ENCODE measurements at regions not wholly inside any gene's neighbourhood (a gene's known extent, or its start where the extent isn't known, plus 50 kb on each side); places are given as distances from the start of the nearest gene placed in this dataset.

DNA sequence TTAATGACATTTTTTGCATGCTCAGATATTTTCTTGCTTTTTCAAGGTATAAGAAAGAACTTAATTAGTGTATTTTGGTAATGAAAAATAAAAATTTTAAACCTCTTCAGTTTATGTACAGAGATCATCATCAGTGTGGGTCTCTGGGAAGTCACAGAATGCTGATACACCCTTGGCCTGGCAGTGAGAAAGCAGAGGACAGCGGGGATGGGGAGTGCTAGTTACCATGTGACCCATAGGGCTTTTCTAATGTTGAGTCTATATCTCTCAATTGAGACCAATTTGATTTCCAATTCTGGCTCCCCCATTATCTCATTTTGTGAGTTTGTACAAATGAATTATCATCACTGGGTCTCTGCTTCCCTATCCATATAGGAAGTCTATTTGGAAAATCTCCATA lies 305.7 kb downstream of the CYRIA start:
- TF ChIP-seq TARDBP (IDR thresholded peaks at IDR 0.05), result no peak
- TF ChIP-seq SP1 (IDR thresholded peaks at IDR 0.05), result no peak
- no peak for TF ChIP-seq ELF4 (IDR thresholded peaks at IDR 0.05)
- TF ChIP-seq L3MBTL2 (conservative IDR thresholded peaks at IDR 0.05), result no peak
- no peak for TF ChIP-seq FOXA1 (IDR thresholded peaks at IDR 0.05)
- TF ChIP-seq FOXM1 (IDR thresholded peaks at IDR 0.05; ENCODE audit: borderline replicate concordance), result no peak
- no peak for TF ChIP-seq BHLHE40 (IDR thresholded peaks at IDR 0.05; ENCODE audit: borderline replicate concordance)
- no peak for TF ChIP-seq HDGF (IDR thresholded peaks at IDR 0.05; ENCODE audit: borderline replicate concordance)
- TF ChIP-seq ZNF384 (IDR thresholded peaks at IDR 0.05), result no peak
- no peak for TF ChIP-seq NFRKB (IDR thresholded peaks at IDR 0.05)
- no peak for TF ChIP-seq FOXK2 (IDR thresholded peaks at IDR 0.05)
